GM23248 (cell line): ENCODE measurements at regions not wholly inside any gene's neighbourhood (a gene's known extent, or its start where the extent isn't known, plus 50 kb on each side); places are given as distances from the start of the nearest gene placed in this dataset.

ENCODE experiments used
- DNase-seq: peaks from one replicate; pipeline ENCODE4 v3.0.0-alpha.2; 2015
- H2AFZ ChIP-seq: fragments of 200-600 bp; sonication (generic); 2 replicates; pipeline ENCODE4 v1.6.1; 2016; ENCODE audit warnings: antibody characterized with exemption
- H3F3A ChIP-seq: fragments of 200-600 bp; sonication (generic); 2 replicates; pipeline ENCODE4 v1.6.1; 2016; ENCODE audit warnings: mild to moderate bottlenecking, antibody characterized with exemption, mixed run types; ENCODE audit not compliant: insufficient read depth
- H3K27ac ChIP-seq: fragments of 200-600 bp; sonication (generic); 2 replicates; pipeline ENCODE4 v1.5.1; 2016; ENCODE audit warnings: mild to moderate bottlenecking
- H3K27me3 ChIP-seq: fragments of 200-600 bp; sonication (generic); replicated peaks from 2 replicates; pipeline ENCODE4 v1.6.1; 2016; ENCODE audit warnings: mild to moderate bottlenecking; ENCODE audit not compliant: insufficient read depth
- H3K36me3 ChIP-seq: fragments of 200-600 bp; sonication (generic); 2 replicates; pipeline ENCODE4 v1.6.1; 2016; ENCODE audit warnings: low read depth, mild to moderate bottlenecking
- H3K4me1 ChIP-seq: fragments of 200-600 bp; sonication (generic); 2 replicates; pipeline ENCODE4 v1.6.1; 2016; ENCODE audit warnings: mild to moderate bottlenecking; ENCODE audit not compliant: insufficient read depth
- H3K4me2 ChIP-seq: fragments of 200-600 bp; sonication (generic); one replicate; pipeline ENCODE4 v1.6.1; 2016; ENCODE audit warnings: mild to moderate bottlenecking; ENCODE audit not compliant: unreplicated experiment
- H3K4me3 ChIP-seq: fragments of 200-600 bp; sonication (generic); 2 replicates; pipeline ENCODE4 v1.5.1; 2016; ENCODE audit warnings: mild to moderate bottlenecking
- H3K79me2 ChIP-seq: fragments of 200-600 bp; sonication (generic); 2 replicates; pipeline ENCODE4 v1.6.1; 2016; ENCODE audit warnings: mild to moderate bottlenecking; ENCODE audit not compliant: insufficient read depth
- H3K9ac ChIP-seq: fragments of 200-600 bp; sonication (generic); 2 replicates; pipeline ENCODE4 v1.6.1; 2016; ENCODE audit warnings: mild to moderate bottlenecking
- H3K9me2 ChIP-seq: fragments of 200-600 bp; sonication (generic); 2 replicates; pipeline ENCODE4 v1.6.1; 2016; ENCODE audit warnings: mixed run types, mild to moderate bottlenecking, moderate library complexity; ENCODE audit not compliant: insufficient read depth
- H3K9me3 ChIP-seq: fragments of 200-600 bp; sonication (generic); one replicate; pipeline ENCODE4 v1.6.1; 2017; ENCODE audit warnings: low read depth
- H4K20me1 ChIP-seq: fragments of 200-600 bp; sonication (generic); 2 replicates; pipeline ENCODE4 v1.6.0; 2016; ENCODE audit not compliant: insufficient read depth
- EZH2 ChIP-seq: fragments of 200-600 bp; sonication (generic); IDR thresholded peaks from 2 replicates; pipeline ENCODE4 v1.6.1; 2018; ENCODE audit warnings: antibody characterized with exemption, mild to moderate bottlenecking; ENCODE audit not compliant: insufficient read depth, poor library complexity, severe bottlenecking
- EZH2phosphoT487 ChIP-seq: fragments of 200-600 bp; sonication (generic); IDR thresholded peaks from 2 replicates; pipeline ENCODE4 v1.6.1; 2018; ENCODE audit warnings: antibody characterized with exemption, moderate library complexity, mild to moderate bottlenecking, low read depth; ENCODE audit not compliant: insufficient read depth
- WGBS, 2 experiments: methylation state at CpG; one replicate each; pipeline ENCODE4 v1.1.6; 2015 to 2017; ENCODE audit warnings: low lambda C conversion rate in 2 of 2, low coverage in 1 of 2; ENCODE audit errors: missing lambda C conversion rate in 2 of 2; 5-methylcytosine and 5-hydroxymethylcytosine counted together
- in situ Hi-C: fragments of 300-500 bp; cut with MboI; formaldehyde crosslinking; loops from 2 replicates; pipeline ENCODE4 v1.15.0; 2020

DNA sequence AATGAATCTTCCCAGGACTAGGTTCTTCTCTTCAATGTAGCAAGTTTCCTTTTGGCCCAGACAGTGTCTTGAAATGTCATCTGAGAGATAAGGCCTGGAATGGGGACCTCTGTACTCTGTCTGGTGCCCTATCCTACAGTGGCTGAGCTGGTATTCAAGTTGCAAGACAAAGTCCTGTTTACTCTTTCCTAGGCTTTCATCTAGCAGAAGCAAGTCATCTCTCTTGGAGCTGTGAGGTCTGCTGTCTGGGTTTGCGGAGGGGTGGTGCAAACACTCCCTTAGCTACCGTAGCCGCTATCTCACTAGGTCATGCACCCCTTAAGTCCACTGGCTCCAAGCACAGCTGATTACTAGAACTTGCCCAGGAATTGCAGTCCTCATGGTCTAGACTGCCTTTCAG is 149.7 kb upstream of the SLC16A7 start:
- Histone ChIP-seq H4K20me1 (no peaks in the 10 kb centered on the region), H3K9me2 (no peaks in the 10 kb centered on the region), H3K4me3 (no peak overlapping the region), H3K4me1 (peaks cover 5% of the 10 kb centered on the region; the same call in 1 of the 2 replicates), H3K36me3 (no peaks in the 10 kb centered on the region), H3K27me3 (no peaks in the 10 kb centered on the region), H3K9me3 (no peaks in the 10 kb centered on the region), H3K4me2 (no peak overlapping the region), H3K79me2 (no peaks in the 10 kb centered on the region), H2AFZ (no peak overlapping the region), H3K9ac (no peak overlapping the region), H3K27ac (no peak overlapping the region), H3F3A (no peaks in the 10 kb centered on the region)
- no peak for DNase-seq
- WGBS, 2 experiments: 99 to 100% methylated on average over 3 of the region's 3 CpGs
- in situ Hi-C loops: loop anchor here (25.0 kb wide), 2 partner anchors 366 to 1041 kb away; no protein-coding TSS in a partner anchor
- TF ChIP-seq EZH2phosphoT487: no peak
- no peak for TF ChIP-seq EZH2

GRCh38 chr12:59444932-59445331 is 150.9 kb upstream of the SLC16A7 start:
- DNase-seq: peak; percentile 16
- 90 to 94% methylated on average over 1 of the region's 1 CpG for WGBS, 2 experiments
- TF ChIP-seq EZH2: no peak
- TF ChIP-seq EZH2phosphoT487: no peak
- H3K79me2 ChIP-seq: no peaks in the 10 kb centered on the region
- no peaks in the 10 kb centered on the region for H3K4me1 ChIP-seq
- H3K27ac ChIP-seq: no peak overlapping the region
- in situ Hi-C loops: loop anchor here (25.0 kb wide), 2 partner anchors 367 to 1042 kb away; no protein-coding TSS in a partner anchor
- no peaks in the 10 kb centered on the region for H3K27me3 ChIP-seq
- no peaks in the 10 kb centered on the region for H3K9me2 ChIP-seq
- H3K36me3 ChIP-seq: no peaks in the 10 kb centered on the region
- no peaks in the 10 kb centered on the region for H3K9me3 ChIP-seq
- H2AFZ ChIP-seq: no peak overlapping the region
- no peak overlapping the region for H3K9ac ChIP-seq
- H3K4me2 ChIP-seq: no peak overlapping the region
- no peaks in the 10 kb centered on the region for H3F3A ChIP-seq
- H3K4me3 ChIP-seq: no peak overlapping the region
- no peaks in the 10 kb centered on the region for H4K20me1 ChIP-seq

- H3K27ac ChIP-seq: no peak overlapping the region
- in situ Hi-C loops: loop anchor here (25.0 kb wide), 2 partner anchors 380 to 1055 kb away; no protein-coding TSS in a partner anchor
- H3K9me2 ChIP-seq: no peaks in the 10 kb centered on the region
- 40 to 66% methylated on average over 1 of the region's 1 CpG for WGBS, 2 experiments
- H3K9me3 ChIP-seq: no peaks in the 10 kb centered on the region
- H3K9ac ChIP-seq: no peak overlapping the region
- H3K4me2 ChIP-seq: no peak overlapping the region
- no peaks in the 10 kb centered on the region for H3K36me3 ChIP-seq
- no peaks in the 10 kb centered on the region for H3F3A ChIP-seq
- H3K27me3 ChIP-seq: no peaks in the 10 kb centered on the region
- no peaks in the 10 kb centered on the region for H4K20me1 ChIP-seq
- no peak for TF ChIP-seq EZH2
- no peak for TF ChIP-seq EZH2phosphoT487
- H3K4me3 ChIP-seq: no peak overlapping the region
- H3K4me1 ChIP-seq: 0 out of 2 replicates have a peak, but pooled peaks cover 6% of the 10 kb centered on the region
- no peak overlapping the region for H2AFZ ChIP-seq
- DNase-seq: no peak
- H3K79me2 ChIP-seq: no peaks in the 10 kb centered on the region
Observed at GRCh38 chr12:59432057-59432456, 163.8 kb upstream of the SLC16A7 start.

DNA sequence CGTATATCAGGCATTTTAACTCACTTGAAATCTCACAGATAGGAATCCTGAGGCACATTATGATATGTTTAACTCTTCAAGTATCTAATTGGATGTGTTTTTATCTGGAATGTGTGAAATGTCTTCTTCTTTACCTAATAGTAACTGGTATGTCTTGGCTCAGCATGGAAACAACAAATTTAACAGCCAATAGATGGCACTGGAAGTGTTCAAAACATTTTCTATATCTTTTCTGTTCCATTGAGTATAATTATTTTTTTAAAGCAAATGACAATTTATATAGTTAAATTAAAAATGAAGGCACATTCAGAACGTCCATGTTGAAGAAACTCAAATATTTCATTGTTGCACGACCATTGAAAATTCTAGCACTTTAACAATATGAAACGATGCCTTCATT is 164.6 kb upstream of the SLC16A7 start:
- no peaks in the 10 kb centered on the region for H3K27me3 ChIP-seq
- no peak for TF ChIP-seq EZH2
- no peak for TF ChIP-seq EZH2phosphoT487
- H3F3A ChIP-seq: no peaks in the 10 kb centered on the region
- H3K9me3 ChIP-seq: no peaks in the 10 kb centered on the region
- H3K4me3 ChIP-seq: no peak overlapping the region
- H3K9ac ChIP-seq: no peak overlapping the region
- H2AFZ ChIP-seq: no peak overlapping the region
- peak; percentile 39 for DNase-seq
- H3K4me2 ChIP-seq: no peak overlapping the region
- no peaks in the 10 kb centered on the region for H3K79me2 ChIP-seq
- in situ Hi-C loops: loop anchor here (25.0 kb wide), 2 partner anchors 381 to 1056 kb away; no protein-coding TSS in a partner anchor
- 0 out of 2 replicates have a peak, but pooled peaks cover 6% of the 10 kb centered on the region for H3K4me1 ChIP-seq
- 16 to 27% methylated on average over 4 of the region's 4 CpGs for WGBS, 2 experiments
- no peaks in the 10 kb centered on the region for H4K20me1 ChIP-seq
- no peaks in the 10 kb centered on the region for H3K36me3 ChIP-seq
- no peaks in the 10 kb centered on the region for H3K9me2 ChIP-seq
- no peak overlapping the region for H3K27ac ChIP-seq
